Fibroblast of lung (primary cell): ENCODE measurements at regions not wholly inside any gene's neighbourhood (a gene's known extent, or its start where the extent isn't known, plus 50 kb on each side); places are given as distances from the start of the nearest gene placed in this dataset.
"Not testable (repeated sequence)": the region's sequence is repeated elsewhere in the genome, so short reads cannot be mapped to it uniquely, and the experiment has no call there.

Source experiments
- CTCF ChIP-seq, 2 donors: IDR thresholded peaks in 1 of 2; conservative IDR thresholded peaks in 1 of 2; 1 replicate in 1 of 2; 2 replicates in 1 of 2; pipeline ENCODE4 v1.5.1; 2011 to 2012; ENCODE audit warnings: low read length in 2 of 2, control low read depth in 1 of 2, inconsistent platforms in 1 of 2, low read depth in 1 of 2, mild to moderate bottlenecking in 1 of 2
- EZH2 ChIP-seq: IDR thresholded peaks from 2 replicates; pipeline ENCODE4 v1.5.1; 2012; ENCODE audit warnings: low read length, control low read depth, mild to moderate bottlenecking; ENCODE audit errors: missing control alignments

DNA sequence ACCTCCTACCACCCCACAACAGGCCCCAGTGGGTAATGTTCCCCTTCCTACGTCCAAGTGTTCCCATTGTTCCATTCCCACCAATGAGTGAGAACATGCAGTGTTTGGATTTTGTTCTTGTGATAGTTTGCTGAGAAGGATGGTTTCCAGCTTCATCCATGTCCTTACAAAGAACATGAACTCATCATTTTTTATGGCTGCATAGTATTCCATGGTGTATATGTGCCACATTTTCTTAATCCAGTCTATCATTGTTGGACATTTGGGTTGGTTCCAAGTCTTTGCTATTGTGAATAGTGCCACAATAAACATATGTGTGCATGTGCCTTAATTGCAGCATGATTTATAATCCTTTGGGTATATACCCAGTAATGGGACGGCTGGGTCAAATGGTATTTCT lies 81.6 kb downstream of the P2RY10 start:
- TF ChIP-seq EZH2; CTCF (conservative IDR thresholded peaks at IDR 0.05 in 1 of 2, IDR thresholded peaks at IDR 0.05 in 1 of 2; ENCODE audit: low read depth in 1 of 2, low read length in 2 of 2): not testable (repeated sequence)
